Erythroblast (primary cell): ENCODE measurements at regions not wholly inside any gene's neighbourhood (a gene's known extent, or its start where the extent isn't known, plus 50 kb on each side); places are given as distances from the start of the nearest gene placed in this dataset.

ENCODE experiments used
- GATA1 ChIP-seq: IDR thresholded peaks from 2 replicates; pipeline ENCODE4 v1.6.1; 2011; ENCODE audit warnings: low read depth, mild to moderate bottlenecking, control low read depth, low read length, moderate library complexity
- POLR2A ChIP-seq: IDR thresholded peaks from 2 replicates; pipeline ENCODE4 v1.6.1; 2011; ENCODE audit warnings: mild to moderate bottlenecking, low read length

- TF ChIP-seq POLR2A (no peak), GATA1 (no peak)
Observed at GRCh38 chr10:1960982-1961381, 223.7 kb upstream of the ADARB2 start.
